Erythroblast (primary cell): ENCODE measurements at regions not wholly inside any gene's neighbourhood (a gene's known extent, or its start where the extent isn't known, plus 50 kb on each side); places are given as distances from the start of the nearest gene placed in this dataset.
"Not testable (repeated sequence)": the region's sequence is repeated elsewhere in the genome, so short reads cannot be mapped to it uniquely, and the experiment has no call there.

Experiments used
- DNase-seq, 2 experiments: peaks; one replicate each; lab custom pipeline; 2025; lab: John Stamatoyannopoulos, UW
- GATA1 ChIP-seq: IDR thresholded peaks from 2 replicates; pipeline ENCODE4 v1.6.1; 2011; ENCODE audit warnings: low read depth, mild to moderate bottlenecking, control low read depth, low read length, moderate library complexity
- POLR2A ChIP-seq: IDR thresholded peaks from 2 replicates; pipeline ENCODE4 v1.6.1; 2011; ENCODE audit warnings: mild to moderate bottlenecking, low read length

GRCh38 chr13:80888390-80888789 is 547.5 kb upstream of the SPRY2 start:
- no peak for DNase-seq
- TF ChIP-seq POLR2A (no peak), GATA1 (no peak)

GRCh38 chr13:80884056-80884785 is 543.3 kb upstream of the SPRY2 start:
- TF ChIP-seq POLR2A: no peak
- TF ChIP-seq GATA1: no peak
- DNase-seq: no peak

DNA sequence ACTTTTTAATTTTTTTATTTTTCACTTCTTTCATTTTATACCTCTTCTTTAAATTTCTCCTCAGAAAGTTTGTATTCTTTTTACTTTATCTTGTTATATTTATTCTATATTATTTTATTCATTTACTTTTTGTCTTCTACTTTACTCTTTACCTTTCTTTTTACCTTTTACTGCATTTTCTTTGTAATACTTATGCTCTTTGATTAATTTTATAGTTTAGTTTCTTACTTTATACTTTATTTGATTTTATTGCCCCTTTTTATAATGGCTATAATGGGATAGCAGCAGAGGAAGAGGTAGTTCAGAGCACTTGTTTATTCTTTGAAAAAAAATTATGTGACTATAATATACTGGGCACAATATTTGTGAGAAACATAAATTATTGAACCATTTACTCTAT is 542.6 kb upstream of the SPRY2 start:
- TF ChIP-seq GATA1: no peak
- TF ChIP-seq POLR2A: no peak
- no peak for DNase-seq

DNA sequence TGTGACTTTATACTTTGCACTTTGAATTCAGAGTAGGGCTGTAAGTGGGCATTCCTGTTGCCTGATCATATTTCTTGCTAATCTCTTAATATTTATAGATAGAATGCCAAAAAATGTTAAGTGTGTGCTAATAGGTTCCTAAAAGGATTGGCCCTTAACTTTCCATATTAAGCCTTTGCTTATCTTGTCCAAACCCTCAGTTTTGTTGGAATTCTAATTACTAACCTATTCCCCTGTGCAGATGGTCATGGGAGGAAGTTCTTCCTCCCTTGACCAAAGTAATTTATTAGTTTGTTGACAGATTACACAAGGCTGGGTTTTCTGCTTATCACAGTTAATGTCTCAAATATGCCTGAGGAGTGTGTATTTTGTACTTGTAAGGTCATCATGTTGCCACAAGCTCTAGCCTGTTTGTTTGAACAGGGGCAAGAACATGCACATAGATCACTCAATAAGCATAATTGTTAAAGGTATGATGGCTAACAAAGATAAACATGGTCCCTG is 541.1 kb upstream of the SPRY2 start:
- no peak for TF ChIP-seq POLR2A
- no peak for TF ChIP-seq GATA1
- DNase-seq: no peak

- no peak for DNase-seq
- TF ChIP-seq POLR2A (no peak), GATA1 (no peak)
Observed at GRCh38 chr13:80881495-80881894, 540.6 kb upstream of the SPRY2 start.

DNA sequence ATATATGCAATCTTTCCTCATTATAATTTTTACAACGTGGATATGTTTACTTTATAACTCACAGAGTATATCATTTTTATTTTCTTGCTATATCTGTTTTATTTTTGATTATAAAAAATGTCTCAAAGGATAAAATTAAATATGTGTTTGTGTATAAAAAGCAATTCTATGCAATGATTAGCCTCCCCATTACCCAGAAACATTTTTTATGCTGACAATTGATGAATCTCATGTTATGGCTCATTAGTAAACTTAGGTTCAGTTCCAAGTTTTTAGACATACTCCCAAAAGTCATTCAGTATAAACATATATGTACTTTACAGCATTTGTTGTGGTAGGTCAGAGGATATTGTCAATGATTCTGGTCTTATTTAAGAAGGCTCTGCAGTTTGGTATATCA is 540.1 kb upstream of the SPRY2 start:
- DNase-seq: no peak
- TF ChIP-seq POLR2A: no peak
- TF ChIP-seq GATA1: no peak

GRCh38 chr13:80877944-80878241 is 537.0 kb upstream of the SPRY2 start:
- no peak for DNase-seq
- TF ChIP-seq POLR2A: no peak
- TF ChIP-seq GATA1: no peak

DNA sequence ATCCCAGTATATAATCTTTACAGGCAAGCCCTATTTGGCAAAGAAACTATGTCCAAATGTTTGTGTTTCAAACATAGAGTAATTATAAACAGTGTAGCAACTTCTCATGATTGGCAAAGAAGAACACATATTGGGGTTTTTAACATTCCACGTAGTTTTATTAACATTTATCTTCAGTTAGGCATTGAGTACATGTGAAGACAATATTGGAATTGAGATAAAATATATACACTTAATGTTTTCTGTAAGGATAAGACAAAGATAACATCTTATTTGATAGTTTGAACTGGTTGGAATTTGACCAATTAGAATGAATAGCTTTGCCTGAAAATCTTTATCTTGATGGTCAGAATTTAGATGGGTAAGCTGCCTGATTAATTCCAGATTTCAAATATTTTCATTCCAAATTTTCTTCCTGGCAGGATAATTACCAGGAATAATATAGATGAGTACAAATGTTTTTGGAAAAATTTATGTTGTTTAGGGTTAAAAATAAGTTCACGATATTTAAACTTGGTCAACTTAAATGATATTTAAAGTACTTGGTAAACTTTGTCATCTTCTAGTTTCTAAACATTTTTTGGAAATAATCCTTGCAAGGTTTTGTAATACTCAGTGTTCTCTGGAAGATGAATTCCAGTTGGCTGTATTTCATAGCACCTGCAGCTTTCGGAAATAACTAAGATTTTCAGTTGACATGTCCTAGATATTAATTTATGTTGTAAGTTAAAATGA is 536.5 kb upstream of the SPRY2 start:
- no peak for TF ChIP-seq POLR2A
- TF ChIP-seq GATA1: no peak

DNA sequence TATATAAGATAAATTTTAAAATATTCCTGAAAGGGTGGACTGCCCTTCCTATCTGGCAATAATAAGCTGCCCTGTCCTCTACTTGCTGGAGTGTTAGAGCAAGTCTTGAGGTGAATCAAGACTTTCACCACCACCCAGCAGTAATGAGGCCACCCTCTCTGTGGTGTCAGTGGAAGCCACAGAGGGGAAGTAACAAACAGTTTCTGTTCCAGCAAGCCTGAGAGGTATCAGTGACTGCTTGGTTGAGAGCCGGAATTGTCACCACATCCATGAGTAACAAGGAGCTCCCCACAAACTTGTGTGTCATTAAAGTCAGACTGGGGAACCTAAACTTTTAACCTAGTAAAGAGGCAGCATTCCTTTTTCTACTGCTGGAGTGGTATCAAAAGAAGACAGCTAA is 532.7 kb upstream of the SPRY2 start:
- TF ChIP-seq POLR2A (no peak), GATA1 (no peak)
- no peak for DNase-seq

More for the DNA sequence above, 536.5 kb upstream of the SPRY2 start:
- no peak for DNase-seq

- DNase-seq: not testable (repeated sequence)
Observed at GRCh38 chr13:80871971-80872370, 531.0 kb upstream of the SPRY2 start.

- no peak for DNase-seq
- no peak for TF ChIP-seq GATA1
- no peak for TF ChIP-seq POLR2A
Observed at GRCh38 chr13:80871481-80871880, 530.6 kb upstream of the SPRY2 start.

GRCh38 chr13:80870186-80870585 is 529.3 kb upstream of the SPRY2 start:
- DNase-seq: no peak
- TF ChIP-seq POLR2A (no peak), GATA1 (no peak)

DNA sequence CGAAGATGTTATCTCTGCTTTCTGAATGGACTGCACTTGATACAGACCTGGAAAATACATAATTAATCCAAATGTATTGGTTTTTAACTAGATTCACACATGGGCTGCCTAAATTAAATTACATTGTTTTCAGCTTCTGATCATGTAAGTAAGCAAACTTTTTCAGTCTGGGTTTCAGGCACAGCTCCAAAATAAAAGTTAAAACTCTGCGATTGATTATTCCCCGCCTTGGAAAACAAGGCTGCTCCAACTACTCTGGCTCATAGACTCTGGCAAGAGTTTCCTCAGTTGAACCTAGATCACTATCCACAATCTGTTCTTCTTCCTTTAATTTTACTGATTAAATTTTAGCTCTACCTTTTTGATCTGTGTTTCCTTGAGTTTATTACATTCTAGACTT is 526.0 kb upstream of the SPRY2 start:
- TF ChIP-seq POLR2A (no peak), GATA1 (no peak)
- DNase-seq: no peak

DNA sequence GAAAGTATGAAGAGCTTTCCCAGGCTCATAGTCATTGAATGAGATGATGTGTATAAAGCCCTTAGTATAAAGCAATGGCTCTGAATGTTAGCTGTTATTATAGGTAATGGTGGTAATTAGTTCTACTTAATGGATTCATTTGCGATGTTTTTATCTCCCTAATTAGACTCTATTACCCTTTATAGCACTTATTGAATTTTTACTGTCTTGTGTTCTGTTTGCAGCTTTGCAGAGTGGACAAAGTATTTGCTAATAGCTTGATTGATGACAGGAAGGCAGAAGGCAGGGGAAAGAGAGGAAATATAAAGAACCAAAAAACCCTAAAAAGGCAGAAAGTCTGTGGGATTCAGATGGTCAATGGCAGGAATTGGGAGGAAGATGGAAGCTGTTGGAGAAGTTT is 524.4 kb upstream of the SPRY2 start:
- DNase-seq: no peak
- no peak for TF ChIP-seq POLR2A
- TF ChIP-seq GATA1: no peak

DNA sequence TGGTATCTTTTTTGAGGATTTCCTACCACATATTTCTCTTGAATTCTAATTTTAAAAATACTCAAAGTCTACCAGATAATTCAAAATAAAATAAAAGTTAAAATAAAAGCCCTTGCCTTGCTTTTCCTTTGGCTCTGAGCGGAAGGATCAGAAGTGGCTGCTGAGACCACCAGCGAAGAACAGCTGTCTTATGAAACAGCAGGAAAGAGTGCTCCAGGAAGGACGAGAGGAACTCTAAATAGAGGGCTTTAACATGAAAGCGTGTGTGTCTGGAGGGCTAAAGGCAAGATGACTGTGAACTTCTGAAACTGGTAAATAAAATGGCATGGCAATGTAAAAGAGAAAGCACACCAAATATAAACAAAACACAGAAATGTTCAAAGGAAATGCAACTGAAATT is 521.5 kb upstream of the SPRY2 start:
- TF ChIP-seq GATA1: no peak
- DNase-seq: no peak
